Tibial nerve (tissue), 4 donors: ENCODE measurements at regions not wholly inside any gene's neighbourhood (a gene's known extent, or its start where the extent isn't known, plus 50 kb on each side); places are given as distances from the start of the nearest gene placed in this dataset.

ENCODE experiments used
- DNase-seq, 2 donors: peaks; one replicate each; pipeline ENCODE4 v3.0.0-alpha.2; 2019; ENCODE audit warnings: low spot score in 2 of 2
- H3K27ac ChIP-seq, 4 donors: fragments of 200-600 bp; sonication (generic) in 3 of 4; one replicate each; pipeline ENCODE4 v1.5.1; 2017 to 2019; ENCODE audit warnings: mild to moderate bottlenecking in 1 of 4
- H3K27me3 ChIP-seq, 2 donors: fragments of 200-600 bp; sonication (generic) in 1 of 2; one replicate each; pipeline versions ENCODE4 v1.5.1 to v1.6.0; 2017 to 2019
- H3K36me3 ChIP-seq, 3 donors: fragments of 200-600 bp; sonication (generic); one replicate each; pipeline ENCODE4 v1.5.1; 2018 to 2019
- H3K4me1 ChIP-seq, 4 donors: fragments of 200-600 bp; sonication (generic) in 3 of 4; one replicate each; pipeline ENCODE4 v1.5.1; 2017 to 2019
- H3K4me3 ChIP-seq, 4 donors: fragments of 200-600 bp; sonication (generic) in 3 of 4; one replicate each; pipeline ENCODE4 v1.5.1; 2017 to 2019; ENCODE audit warnings: mild to moderate bottlenecking in 1 of 4, moderate library complexity in 1 of 4
- H3K9me3 ChIP-seq, 4 donors: fragments of 200-600 bp; sonication (generic) in 3 of 4; one replicate each; pipeline ENCODE4 v1.5.1; 2017 to 2019
- EP300 ChIP-seq, 2 donors: sonication (generic); formaldehyde crosslinking; IDR thresholded peaks; one replicate each; pipeline ENCODE4 v1.6.1; 2017; ENCODE audit warnings: antibody characterized with exemption in 2 of 2, mild to moderate bottlenecking in 1 of 2
- POLR2A ChIP-seq, 2 donors: fragments of 450-650 bp; IDR thresholded peaks; one replicate each; pipeline ENCODE4 v1.6.1; 2017; ENCODE audit warnings: antibody characterized with exemption in 2 of 2, mild to moderate bottlenecking in 2 of 2, moderate library complexity in 2 of 2
- WGBS, 2 donors: methylation state at CpG; one replicate each; pipeline ENCODE4 v1.1.5; 2018; 5-methylcytosine and 5-hydroxymethylcytosine counted together
- TF ChIP-seq, protein P1 (sequence below), 5 experiments: fragments of 200-600 bp in 3 of 5; fragments of 450-650 bp in 2 of 5; sonication (generic) in 3 of 5; IDR thresholded peaks; one replicate each; pipeline ENCODE4 v1.5.1; 2016 to 2019; ENCODE audit warnings: antibody characterized with exemption in 5 of 5, mild to moderate bottlenecking in 3 of 5, moderate library complexity in 2 of 5

DNA sequence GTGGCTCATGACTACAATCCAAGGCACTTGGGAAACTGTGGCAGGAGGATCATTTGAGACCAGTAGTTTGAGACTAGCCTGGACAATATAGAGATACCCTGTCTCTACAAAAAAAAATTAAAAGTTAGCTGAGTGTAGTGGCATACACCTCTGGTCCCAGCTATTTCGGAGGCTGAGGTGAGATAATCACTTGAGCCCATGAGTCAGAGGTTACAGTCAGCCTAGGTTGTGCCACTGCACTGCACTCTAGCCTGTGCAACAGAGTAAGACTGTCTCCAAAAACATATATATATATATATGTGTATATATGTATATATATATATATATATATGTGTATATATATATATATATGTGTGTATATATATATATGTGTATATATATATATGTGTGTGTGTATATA, 890.8 kb downstream of the NLGN4Y start:
- no peaks in the 10 kb centered on the region for H3K27me3 ChIP-seq
- no peak for DNase-seq
- TF ChIP-seq POLR2A (IDR thresholded peaks at IDR 0.05) (no peak), EP300 (IDR thresholded peaks at IDR 0.05) (no peak)
- TF ChIP-seq, protein P1, sequence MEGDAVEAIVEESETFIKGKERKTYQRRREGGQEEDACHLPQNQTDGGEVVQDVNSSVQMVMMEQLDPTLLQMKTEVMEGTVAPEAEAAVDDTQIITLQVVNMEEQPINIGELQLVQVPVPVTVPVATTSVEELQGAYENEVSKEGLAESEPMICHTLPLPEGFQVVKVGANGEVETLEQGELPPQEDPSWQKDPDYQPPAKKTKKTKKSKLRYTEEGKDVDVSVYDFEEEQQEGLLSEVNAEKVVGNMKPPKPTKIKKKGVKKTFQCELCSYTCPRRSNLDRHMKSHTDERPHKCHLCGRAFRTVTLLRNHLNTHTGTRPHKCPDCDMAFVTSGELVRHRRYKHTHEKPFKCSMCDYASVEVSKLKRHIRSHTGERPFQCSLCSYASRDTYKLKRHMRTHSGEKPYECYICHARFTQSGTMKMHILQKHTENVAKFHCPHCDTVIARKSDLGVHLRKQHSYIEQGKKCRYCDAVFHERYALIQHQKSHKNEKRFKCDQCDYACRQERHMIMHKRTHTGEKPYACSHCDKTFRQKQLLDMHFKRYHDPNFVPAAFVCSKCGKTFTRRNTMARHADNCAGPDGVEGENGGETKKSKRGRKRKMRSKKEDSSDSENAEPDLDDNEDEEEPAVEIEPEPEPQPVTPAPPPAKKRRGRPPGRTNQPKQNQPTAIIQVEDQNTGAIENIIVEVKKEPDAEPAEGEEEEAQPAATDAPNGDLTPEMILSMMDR (IDR thresholded peaks at IDR 0.05) = no peak
- H3K27ac ChIP-seq = no peak overlapping the region
- 100% methylated on average over 1 of the region's 1 CpG; no CpG with 5 or more reads in 1 of the 2 donors for WGBS, 2 donors
- H3K4me3 ChIP-seq = no peak overlapping the region
- H3K36me3 ChIP-seq = no peaks in the 10 kb centered on the region
- no peaks in the 10 kb centered on the region for H3K9me3 ChIP-seq
- H3K4me1 ChIP-seq = no peaks in the 10 kb centered on the region

DNA sequence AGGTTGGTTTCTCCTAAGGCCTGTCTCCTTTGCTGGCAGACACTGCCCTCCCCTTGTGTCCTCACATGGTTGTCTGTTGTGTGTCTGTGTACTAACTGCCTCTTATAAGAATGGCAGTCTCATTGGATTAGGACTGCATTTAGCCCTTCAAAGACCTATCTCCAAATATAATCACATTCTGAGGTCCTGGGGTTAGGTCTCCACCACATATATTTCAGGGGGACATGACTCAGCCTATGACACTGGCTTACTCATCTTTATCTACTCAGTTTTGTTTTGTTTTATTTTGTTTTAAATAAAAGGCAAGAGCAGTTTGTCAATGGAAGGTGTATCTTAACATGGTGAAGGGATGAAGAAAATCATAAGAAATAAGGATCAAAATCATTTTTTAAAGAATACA, 894.3 kb downstream of the NLGN4Y start:
- TF ChIP-seq POLR2A (IDR thresholded peaks at IDR 0.05) = no peak
- TF ChIP-seq, protein P1 (IDR thresholded peaks at IDR 0.05) = no peak
- TF ChIP-seq EP300 (IDR thresholded peaks at IDR 0.05) = no peak
- no peaks in the 10 kb centered on the region for H3K9me3 ChIP-seq
- no peaks in the 10 kb centered on the region for H3K27me3 ChIP-seq

DNA sequence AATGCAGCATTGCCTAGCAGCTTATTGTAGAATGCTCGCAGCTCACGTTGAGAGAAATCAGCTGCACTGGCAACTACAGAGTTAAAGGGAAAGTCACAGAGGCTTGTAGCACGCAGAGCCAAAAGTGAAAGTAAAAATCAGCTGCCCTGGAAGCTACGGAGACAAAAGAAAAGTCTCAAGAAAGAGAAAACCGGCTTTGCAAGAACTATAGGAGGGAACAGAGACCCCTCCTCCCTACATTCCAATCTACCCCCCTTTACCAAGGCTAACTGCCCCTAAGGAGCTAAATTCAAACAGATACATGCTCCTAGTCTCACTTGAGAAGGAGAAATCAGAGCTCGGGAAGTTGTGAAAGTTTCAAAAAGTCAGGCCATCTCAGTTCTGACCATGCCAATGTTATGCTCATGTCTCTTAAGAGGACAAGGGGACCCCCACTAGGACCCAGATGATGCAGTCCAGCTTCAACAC, 900.4 kb downstream of the NLGN4Y start:
- Histone ChIP-seq H3K27me3 (no peaks in the 10 kb centered on the region), H3K27ac (peak overlapping the region in 2 of 4 donors; percentile 47 to 76), H3K9me3 (no peaks in the 10 kb centered on the region), H3K4me3 (peak overlapping the region in 2 of 4 donors; percentile 39 to 49), H3K4me1 (peaks cover 0 to 12% (median 0%) of the 10 kb centered on the region in 4 donors), H3K36me3 (no peaks in the 10 kb centered on the region)
- TF ChIP-seq POLR2A (IDR thresholded peaks at IDR 0.05) (no peak), EP300 (IDR thresholded peaks at IDR 0.05) (no peak)
- TF ChIP-seq, protein P1 (IDR thresholded peaks at IDR 0.05) = no peak
- WGBS, 2 donors = 0% methylated on average over 6 of the region's 6 CpGs; no CpG with 5 or more reads in 1 of the 2 donors
- no peak for DNase-seq

More for the DNA sequence above, 894.3 kb downstream of the NLGN4Y start:
- H3K4me3 ChIP-seq = no peak overlapping the region
- H3K4me1 ChIP-seq = peaks cover 0 to 6% (median 0%) of the 10 kb centered on the region in 4 donors
- H3K36me3 ChIP-seq = no peaks in the 10 kb centered on the region
- no peak overlapping the region for H3K27ac ChIP-seq
- DNase-seq = no peak

DNA sequence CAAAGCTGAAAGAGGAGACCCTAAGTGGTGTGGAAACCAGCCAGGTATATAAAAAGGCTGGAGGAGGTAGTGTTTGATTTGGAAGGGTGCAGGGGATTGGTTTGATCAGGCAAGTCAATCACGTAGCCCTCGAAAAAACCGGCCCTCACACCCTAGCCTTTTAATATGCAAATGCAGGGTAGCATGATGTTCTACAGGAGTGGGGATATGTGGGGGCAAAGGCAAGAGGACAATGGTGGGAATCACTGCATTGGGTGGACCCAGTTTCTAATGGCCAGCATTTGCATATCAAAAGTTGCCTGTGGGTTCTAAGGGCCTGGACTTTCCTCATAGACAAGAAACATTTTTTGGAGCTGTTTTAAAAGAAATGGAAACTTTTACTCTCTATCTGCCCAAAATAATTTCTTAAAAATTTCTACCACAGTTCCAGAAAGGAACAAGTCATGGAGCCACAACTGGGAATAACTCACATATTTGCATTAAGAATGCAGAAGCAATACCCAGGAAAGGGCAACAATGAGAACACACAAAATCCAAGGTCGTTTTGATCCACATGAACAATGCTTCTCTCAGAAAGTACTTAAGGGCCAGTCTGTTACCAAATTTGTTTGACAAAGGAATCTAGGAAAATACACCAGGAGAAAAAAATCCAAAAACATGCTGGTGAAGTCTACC, 915.8 kb downstream of the NLGN4Y start:
- no peak for DNase-seq
- Histone ChIP-seq H3K4me3 (no peak overlapping the region), H3K9me3 (no peaks in the 10 kb centered on the region), H3K4me1 (no peaks in the 10 kb centered on the region), H3K36me3 (no peaks in the 10 kb centered on the region), H3K27me3 (no peaks in the 10 kb centered on the region), H3K27ac (no peak overlapping the region)
- TF ChIP-seq POLR2A (IDR thresholded peaks at IDR 0.05) (no peak), EP300 (IDR thresholded peaks at IDR 0.05) (no peak)
- TF ChIP-seq, protein P1 (IDR thresholded peaks at IDR 0.05) = no peak
- 67% methylated on average over 4 of the region's 4 CpGs; no CpG with 5 or more reads in 1 of the 2 donors for WGBS, 2 donors

DNA sequence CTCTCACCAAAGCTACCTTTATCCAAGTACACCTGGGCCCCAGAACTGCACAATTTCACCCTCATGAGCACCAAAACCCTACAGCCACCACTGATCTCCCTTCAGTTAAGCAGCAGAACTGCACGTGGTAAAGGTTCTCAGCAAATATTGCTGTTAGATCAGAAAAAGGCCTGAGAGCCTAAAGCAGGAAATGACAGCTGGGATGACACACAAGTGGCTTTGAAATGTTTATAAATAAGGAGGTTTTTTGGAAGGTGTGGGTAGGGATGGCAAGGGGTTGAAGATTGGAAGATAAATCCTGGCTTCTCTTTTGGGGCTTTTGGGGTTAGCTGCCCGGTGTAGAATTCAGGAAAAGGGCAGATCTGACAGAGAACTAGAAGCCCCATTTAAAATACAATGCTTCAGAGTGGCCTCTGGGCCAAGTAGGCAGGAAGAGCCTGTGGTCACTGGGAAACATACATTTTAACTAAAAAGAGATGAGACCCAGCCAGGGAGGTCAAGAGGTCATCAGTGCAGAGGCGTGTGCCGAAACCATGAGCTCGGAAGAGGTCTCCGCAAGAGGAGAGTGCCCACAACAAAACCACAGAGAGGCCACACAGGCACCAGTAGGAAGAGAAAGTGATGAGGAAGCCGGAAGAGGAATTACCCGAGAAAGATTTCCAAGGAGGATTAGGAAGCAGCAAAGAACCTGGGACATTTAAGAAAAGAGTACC, 916.5 kb downstream of the NLGN4Y start:
- 49% methylated on average over 8 of the region's 8 CpGs; no CpG with 5 or more reads in 1 of the 2 donors for WGBS, 2 donors
- Histone ChIP-seq H3K27ac (no peak overlapping the region), H3K4me1 (no peaks in the 10 kb centered on the region), H3K36me3 (no peaks in the 10 kb centered on the region), H3K27me3 (no peaks in the 10 kb centered on the region), H3K4me3 (no peak overlapping the region), H3K9me3 (no peaks in the 10 kb centered on the region)
- TF ChIP-seq EP300 (IDR thresholded peaks at IDR 0.05) (no peak), POLR2A (IDR thresholded peaks at IDR 0.05) (no peak)
- TF ChIP-seq, protein P1 (IDR thresholded peaks at IDR 0.05) = no peak
- no peak for DNase-seq
